GM23338 (cell line): ENCODE measurements at regions not wholly inside any gene's neighbourhood (a gene's known extent, or its start where the extent isn't known, plus 50 kb on each side); places are given as distances from the start of the nearest gene placed in this dataset.

Source experiments
- CREB1 ChIP-seq: fragments of 250-450 bp; sonication (Bioruptor Pico); IDR thresholded peaks from 2 replicates; pipeline ENCODE4 v1.5.0; 2020; ENCODE audit warnings: low read depth, mild to moderate bottlenecking, moderate library complexity
- CTCF ChIP-seq, 2 experiments: fragments of 200-600 bp in 1 of 2; sonication (generic) in 1 of 2; conservative IDR thresholded peaks; 2 replicates each; pipeline versions ENCODE4 v1.5.1 to v1.6.1; 2016 to 2017; ENCODE audit warnings: antibody characterized with exemption in 2 of 2, low read depth in 2 of 2, mild to moderate bottlenecking in 2 of 2, moderate library complexity in 1 of 2
- EZH2 ChIP-seq: fragments of 200-600 bp; sonication (generic); IDR thresholded peaks from one replicate; pipeline ENCODE4 v1.8.0; 2017; ENCODE audit warnings: antibody characterized with exemption, mild to moderate bottlenecking, low read depth; ENCODE audit not compliant: unreplicated experiment
- EZH2phosphoT487 ChIP-seq: fragments of 200-600 bp; sonication (generic); IDR thresholded peaks from one replicate; pipeline ENCODE4 v1.8.1; 2018; ENCODE audit warnings: antibody characterized with exemption; ENCODE audit not compliant: unreplicated experiment
- JUNB ChIP-seq: IDR thresholded peaks from one replicate; pipeline ENCODE4 v1.6.1; 2016; ENCODE audit warnings: antibody characterized with exemption; ENCODE audit not compliant: unreplicated experiment
- NANOG ChIP-seq: IDR thresholded peaks from 2 replicates; pipeline ENCODE4 v1.6.1; 2016; ENCODE audit warnings: antibody characterized with exemption, borderline replicate concordance
- POLR2AphosphoS5 ChIP-seq: IDR thresholded peaks from 2 replicates; pipeline ENCODE4 v1.6.1; 2016; ENCODE audit warnings: antibody characterized with exemption, low read depth
- REST ChIP-seq: IDR thresholded peaks from one replicate; pipeline ENCODE4 v1.6.1; 2018; ENCODE audit warnings: antibody characterized with exemption; ENCODE audit not compliant: unreplicated experiment
- STAT1 ChIP-seq: IDR thresholded peaks from one replicate; pipeline ENCODE4 v1.6.1; 2016; ENCODE audit warnings: antibody characterized with exemption; ENCODE audit not compliant: unreplicated experiment
- ZNF114 ChIP-seq: fragments of 250-450 bp; sonication (Bioruptor Pico); IDR thresholded peaks from 2 replicates; pipeline ENCODE4 v1.5.0; 2020; ENCODE audit warnings: mild to moderate bottlenecking, moderate library complexity
- ZNF462 ChIP-seq: fragments of 250-450 bp; sonication (Bioruptor Pico); IDR thresholded peaks from 2 replicates; pipeline ENCODE4 v1.5.0; 2020; ENCODE audit warnings: mild to moderate bottlenecking, moderate library complexity

DNA sequence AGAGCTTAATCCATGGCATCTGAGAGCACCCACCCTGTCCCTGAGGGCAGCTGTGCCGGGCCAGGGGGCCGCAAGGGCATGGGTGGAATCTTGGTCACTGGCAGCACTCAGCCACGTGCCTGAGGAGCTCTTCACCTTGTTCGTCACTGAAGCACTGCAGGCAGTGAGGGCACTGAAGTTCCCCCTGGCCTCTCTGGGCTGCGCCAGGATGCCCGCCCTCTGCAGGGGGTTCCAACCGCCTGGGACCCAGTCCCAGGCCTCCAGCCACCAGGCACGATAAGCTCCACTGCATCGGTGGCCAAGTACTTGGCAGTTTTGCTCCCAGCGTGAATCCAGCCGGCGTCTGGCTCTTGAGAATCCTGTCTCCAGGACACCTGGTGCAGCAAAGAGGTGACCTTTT is 96.4 kb upstream of the MED14 start:
- TF ChIP-seq CTCF (conservative IDR thresholded peaks at IDR 0.05; ENCODE audit: low read depth in 2 of 2) = no peak
- TF ChIP-seq POLR2AphosphoS5 = no peak
- TF ChIP-seq NANOG = no peak
- TF ChIP-seq CREB1 = no peak
- no peak for TF ChIP-seq EZH2
- no peak for TF ChIP-seq EZH2phosphoT487
- no peak for TF ChIP-seq JUNB
- no peak for TF ChIP-seq REST
- TF ChIP-seq ZNF114 (CRISPR knock-in tag) = no peak
- TF ChIP-seq ZNF462 (CRISPR knock-in tag) = no peak
- TF ChIP-seq STAT1 = no peak
